Breast epithelium (tissue), 3 donors: ENCODE measurements at regions not wholly inside any gene's neighbourhood (a gene's known extent, or its start where the extent isn't known, plus 50 kb on each side); places are given as distances from the start of the nearest gene placed in this dataset.

Experiments used
- CTCF ChIP-seq, 3 donors: fragments of 450-650 bp; IDR thresholded peaks; one replicate each; pipeline ENCODE4 v1.5.1; 2016 to 2017; ENCODE audit warnings: antibody characterized with exemption in 3 of 3, mild to moderate bottlenecking in 3 of 3, moderate library complexity in 3 of 3
- POLR2A ChIP-seq: fragments of 450-650 bp; IDR thresholded peaks from one replicate; pipeline ENCODE4 v1.6.1; 2016; ENCODE audit warnings: antibody characterized with exemption, mild to moderate bottlenecking, moderate library complexity

GRCh38 chr16:79310710-79311109 lies 289.8 kb downstream of the MAF start:
- no peak for TF ChIP-seq CTCF (IDR thresholded peaks at IDR 0.05)
- no peak for TF ChIP-seq POLR2A
